HG02623 (cell line): ENCODE measurements at regions not wholly inside any gene's neighbourhood (a gene's known extent, or its start where the extent isn't known, plus 50 kb on each side); places are given as distances from the start of the nearest gene placed in this dataset.

Experiments used
- ATAC-seq: cut with Tn5 transposase; IDR thresholded peaks from one replicate; pipeline ENCODE4 v1.9.1; 2021; ENCODE audit warnings: moderate library complexity; ENCODE audit not compliant: unreplicated experiment

GRCh38 chr1:235011599-235012435 lies 116.8 kb downstream of the TOMM20 start:
- ATAC-seq = peak; percentile 65

- no peak for ATAC-seq
Observed at GRCh38 chr1:235011064-235011598, 117.5 kb downstream of the TOMM20 start.

GRCh38 chr1:235009561-235010306 lies 118.9 kb downstream of the TOMM20 start:
- ATAC-seq = no peak

GRCh38 chr1:235009074-235009473 lies 119.6 kb downstream of the TOMM20 start:
- ATAC-seq = no peak

GRCh38 chr1:235008239-235008638 lies 120.4 kb downstream of the TOMM20 start:
- ATAC-seq = no peak

- ATAC-seq = no peak
Observed at GRCh38 chr1:235006816-235007215, 121.8 kb downstream of the TOMM20 start.

- no peak for ATAC-seq
Observed at GRCh38 chr1:235006132-235006721, 122.4 kb downstream of the TOMM20 start.

GRCh38 chr1:235004840-235005391 lies 123.7 kb downstream of the TOMM20 start:
- no peak for ATAC-seq

- no peak for ATAC-seq
Observed at GRCh38 chr1:235004276-235004675, 124.4 kb downstream of the TOMM20 start.

GRCh38 chr1:235002706-235003300 lies 125.8 kb downstream of the TOMM20 start:
- no peak for ATAC-seq

- ATAC-seq = no peak
Observed at GRCh38 chr1:234999513-234999940, 129.1 kb downstream of the TOMM20 start.

- no peak for ATAC-seq
Observed at GRCh38 chr1:234997896-234998741, 130.5 kb downstream of the TOMM20 start.

- no peak for ATAC-seq
Observed at GRCh38 chr1:234997201-234997895, 131.3 kb downstream of the TOMM20 start.

GRCh38 chr1:234996245-234996757 lies 132.3 kb downstream of the TOMM20 start:
- ATAC-seq = no peak

GRCh38 chr1:234994436-234995295 lies 134.0 kb downstream of the TOMM20 start:
- ATAC-seq = no peak

GRCh38 chr1:234992065-234992464 lies 136.6 kb downstream of the TOMM20 start:
- ATAC-seq = no peak

- no peak for ATAC-seq
Observed at GRCh38 chr1:234990874-234991801, 137.5 kb downstream of the TOMM20 start.
